ENCODE measurements at regions not wholly inside any gene's neighbourhood (a gene's known extent, or its start where the extent isn't known, plus 50 kb on each side); places are given as distances from the start of the nearest gene placed in this dataset.
"Not testable (repeated sequence)": the region's sequence is repeated elsewhere in the genome, so short reads cannot be mapped to it uniquely, and the experiment has no call there.

DNA sequence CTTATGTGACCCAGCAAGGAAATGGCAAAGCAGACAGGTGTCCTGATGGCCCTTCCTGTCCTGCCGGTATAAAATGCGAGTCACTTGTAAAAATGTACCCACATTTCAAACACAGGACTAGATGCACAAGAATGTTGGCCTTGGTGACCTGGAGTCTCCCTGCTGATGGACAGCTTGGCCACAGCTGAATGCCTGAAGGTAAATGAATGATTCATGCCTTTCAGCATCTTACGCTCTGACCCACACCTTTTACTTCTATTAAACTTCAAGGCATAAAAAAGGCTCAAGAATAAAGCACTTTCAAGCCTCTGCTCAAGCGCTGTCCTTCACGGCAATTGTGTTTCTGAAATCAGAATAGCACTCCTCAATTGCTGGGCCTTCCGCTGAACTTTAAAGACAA is 228.0 kb upstream of the SLCO3A1 start:
- DNase-seq, result no peak

DNA sequence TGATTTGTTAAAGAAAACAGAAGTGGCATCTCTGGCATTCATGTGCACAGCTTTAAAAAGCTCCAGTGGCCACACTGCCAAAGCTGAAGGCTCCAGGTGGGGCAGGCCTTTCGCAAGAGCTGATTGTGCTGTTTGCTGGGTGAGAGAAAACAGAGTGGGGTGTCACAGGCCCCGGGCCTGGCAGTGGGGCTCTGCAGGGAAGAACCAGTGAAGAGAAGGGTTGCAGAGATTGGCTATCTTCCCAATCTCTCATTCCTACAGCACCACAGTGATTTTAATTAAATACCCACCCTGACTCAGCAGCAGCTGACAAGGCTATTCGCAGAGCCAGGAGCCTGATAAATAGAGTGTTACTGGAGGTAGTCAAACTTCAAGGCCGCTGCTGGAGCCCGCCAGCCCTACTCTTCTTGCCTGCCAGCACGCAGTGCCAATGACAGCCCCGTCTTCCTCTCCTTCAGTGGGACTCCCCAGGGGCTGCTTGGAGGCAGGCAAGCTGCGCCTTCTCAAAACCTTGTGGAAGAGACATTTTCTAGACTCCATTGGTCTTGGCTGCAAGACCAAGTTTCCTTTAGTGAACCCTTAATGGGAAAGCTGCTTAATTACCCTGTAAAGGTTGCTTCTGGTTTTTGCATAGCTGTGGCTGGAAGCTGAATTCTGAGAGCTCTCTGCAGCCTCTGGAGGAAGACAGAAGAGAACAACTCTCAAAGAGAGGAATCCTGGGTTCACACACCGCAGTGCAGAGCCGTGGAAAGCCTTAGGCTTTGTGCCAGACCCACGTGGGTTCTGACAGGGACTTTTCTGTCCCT is 225.8 kb upstream of the SLCO3A1 start:
- no peak for DNase-seq

DNA sequence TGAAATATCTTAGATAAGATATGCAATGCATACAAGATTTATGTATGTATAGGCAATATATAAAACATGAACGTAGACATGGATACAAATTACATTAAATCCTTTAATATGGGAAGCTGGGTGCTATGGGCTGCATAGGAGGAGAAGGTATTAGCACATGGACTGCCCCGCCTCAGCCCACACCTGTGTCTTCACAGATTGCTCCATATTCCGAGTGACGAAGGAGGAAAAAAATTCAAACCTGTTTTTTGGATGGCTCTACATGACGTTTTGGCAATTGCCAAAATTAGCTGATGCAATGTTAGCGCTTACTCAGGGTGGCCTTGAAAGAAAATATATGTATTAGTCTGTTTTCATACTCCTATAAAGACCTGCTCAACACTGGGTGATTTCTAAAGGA is 223.4 kb upstream of the SLCO3A1 start:
- DNase-seq, result no peak

DNA sequence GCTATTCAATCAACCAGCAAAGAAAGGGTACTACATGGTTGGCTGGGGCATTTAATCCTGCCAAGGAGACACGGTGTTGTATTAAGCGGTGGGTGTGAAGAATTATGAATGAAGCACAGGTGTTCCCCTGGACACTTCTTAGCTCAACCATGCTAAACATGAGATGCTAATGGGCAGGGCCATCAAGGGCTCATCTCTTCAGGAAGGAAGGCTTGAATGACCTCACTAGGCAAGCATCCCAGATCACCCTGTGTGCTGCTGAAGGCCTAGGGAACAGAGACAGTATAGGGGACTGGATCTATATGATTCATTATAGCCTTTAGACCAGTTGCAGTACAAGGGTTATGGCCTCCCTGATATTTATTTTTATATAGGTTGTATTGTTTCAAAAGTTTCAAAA is 221.3 kb upstream of the SLCO3A1 start:
- DNase-seq, result no peak

DNA sequence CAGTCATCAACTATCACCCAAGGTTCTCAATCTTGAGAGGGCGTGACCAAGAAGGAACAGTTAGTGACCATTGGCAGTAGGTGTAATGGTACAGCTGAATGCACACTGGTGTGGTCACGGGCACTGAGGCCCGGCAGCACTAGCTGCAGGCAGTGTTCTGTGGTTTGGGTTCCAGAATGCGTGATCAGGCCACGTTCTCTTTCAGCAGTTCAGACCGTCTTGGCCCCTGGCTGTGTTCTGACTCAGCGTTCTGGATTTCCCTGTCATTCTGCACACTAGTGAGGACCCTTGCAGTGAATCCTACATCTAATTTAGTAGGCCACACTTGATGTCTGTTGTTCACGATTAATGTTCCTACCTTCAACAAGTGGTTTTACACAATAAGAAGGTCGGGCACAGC is 220.5 kb upstream of the SLCO3A1 start:
- DNase-seq, result no peak

DNA sequence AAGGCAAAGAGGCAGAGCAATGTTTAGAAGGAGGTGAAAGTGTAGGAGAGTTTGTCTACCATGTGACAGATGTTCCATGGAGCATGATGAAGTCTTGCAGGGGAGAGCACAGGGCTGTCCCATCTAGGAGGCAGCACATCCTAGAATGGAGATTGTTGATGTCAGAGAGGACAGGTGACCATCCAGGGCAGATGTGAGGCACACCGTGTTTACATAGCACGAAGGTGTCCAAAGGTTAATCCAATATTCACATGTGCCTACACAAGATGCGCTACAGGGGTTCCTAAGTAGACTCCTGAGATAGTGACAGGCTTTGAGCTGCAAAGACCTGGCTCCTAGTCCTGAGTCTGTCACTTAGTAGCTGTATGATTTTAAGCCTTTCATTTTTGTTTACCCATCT is 219.3 kb upstream of the SLCO3A1 start:
- no peak for DNase-seq

DNA sequence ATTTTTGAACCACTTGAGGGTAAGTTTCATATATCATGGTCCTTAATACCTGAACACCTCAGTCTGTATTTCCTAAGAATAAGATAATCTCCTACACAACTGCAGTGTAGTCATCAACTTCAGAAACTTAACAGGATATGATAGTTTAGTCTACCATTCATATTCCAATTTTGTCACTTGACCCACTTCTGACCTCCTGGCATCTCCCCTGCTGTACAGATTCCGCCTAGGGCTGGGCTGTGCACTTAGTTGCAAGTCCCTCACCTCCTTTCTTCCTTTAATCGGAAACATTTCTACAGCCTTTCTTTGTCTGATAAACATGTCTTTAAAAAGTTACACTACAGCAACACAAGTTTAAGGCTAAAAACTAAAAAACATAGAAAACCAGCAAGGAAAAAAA is 218.4 kb upstream of the SLCO3A1 start:
- no peak for DNase-seq

DNA sequence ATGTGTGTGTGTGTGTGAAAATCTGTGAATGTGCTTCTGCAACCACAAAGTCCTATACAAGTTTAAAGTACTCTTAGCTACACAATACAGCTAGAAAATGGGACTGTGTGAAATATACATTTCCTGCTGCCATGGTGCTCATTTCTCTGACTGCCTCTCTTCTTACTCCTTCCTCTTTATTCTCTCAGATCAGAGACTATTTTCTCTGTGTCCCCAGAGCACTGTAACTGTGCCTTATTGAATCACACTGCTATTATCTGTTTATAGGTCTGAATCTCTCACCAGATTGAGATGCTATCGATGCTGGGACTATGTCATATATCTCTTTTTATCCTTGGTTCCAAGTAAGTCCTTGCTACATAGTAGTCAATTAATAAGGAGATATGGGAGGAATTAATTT is 217.9 kb upstream of the SLCO3A1 start:
- no peak for DNase-seq

DNA sequence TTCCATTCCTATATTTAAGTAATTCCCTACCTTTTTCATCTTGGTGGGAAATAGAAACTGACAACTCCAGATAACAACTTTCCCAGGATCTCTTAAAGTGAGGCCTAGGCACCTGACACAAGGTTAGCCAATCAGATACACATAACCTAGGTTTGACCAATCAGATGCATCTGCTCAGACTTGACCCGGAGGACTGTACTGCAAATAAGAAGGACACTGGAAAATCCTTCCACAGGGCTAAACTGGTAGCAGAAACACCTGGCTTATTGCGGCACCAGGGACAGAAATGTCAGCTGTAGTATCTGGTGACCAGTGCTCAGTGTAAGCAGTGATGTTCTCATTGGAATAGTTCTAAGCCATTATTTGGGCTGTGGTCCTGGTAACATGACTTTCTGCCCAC is 204.5 kb upstream of the SLCO3A1 start:
- no peak for DNase-seq

DNA sequence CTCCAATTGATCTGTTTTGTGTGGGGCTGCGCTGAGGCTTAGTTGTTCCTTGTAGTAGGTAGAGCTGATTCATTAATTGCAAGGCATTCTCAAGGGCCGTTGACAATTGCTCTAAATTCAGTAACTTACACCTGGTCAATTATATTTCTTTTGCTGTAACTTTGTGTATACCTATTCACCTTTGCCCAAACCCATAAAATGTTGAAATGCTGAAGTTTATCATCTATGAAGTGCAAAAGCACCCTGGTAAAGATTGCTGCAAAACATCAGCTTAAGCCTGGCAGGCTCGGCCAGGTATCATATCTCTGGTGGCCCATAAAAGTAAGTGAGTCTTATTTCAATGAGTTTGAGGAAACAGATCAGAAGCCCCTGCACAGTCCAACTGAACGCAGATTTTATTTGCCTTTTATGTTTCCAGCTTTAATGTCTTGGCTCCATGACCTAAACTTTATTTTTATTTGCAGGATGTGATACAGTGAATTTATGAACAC is 203.6 kb upstream of the SLCO3A1 start:
- DNase-seq, result no peak

DNA sequence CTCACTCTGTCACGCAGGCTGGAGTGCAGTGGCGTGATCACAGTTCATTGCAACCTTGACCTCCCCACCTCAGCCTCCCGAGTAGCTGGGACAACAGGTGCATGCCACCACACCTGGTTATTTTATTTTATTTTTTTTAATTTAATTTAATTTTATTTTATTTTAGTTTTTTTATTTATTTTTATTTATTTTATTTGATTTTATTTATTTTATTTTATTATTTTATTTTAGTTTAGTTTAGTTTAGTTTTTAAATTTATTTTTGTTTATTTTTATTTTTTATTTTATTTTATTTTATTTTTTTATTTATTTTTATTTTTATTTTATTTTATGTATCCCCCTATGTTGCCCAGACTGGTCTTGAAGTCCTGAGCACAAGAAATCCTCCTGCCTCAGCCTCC is 202.3 kb upstream of the SLCO3A1 start:
- no peak for DNase-seq

DNA sequence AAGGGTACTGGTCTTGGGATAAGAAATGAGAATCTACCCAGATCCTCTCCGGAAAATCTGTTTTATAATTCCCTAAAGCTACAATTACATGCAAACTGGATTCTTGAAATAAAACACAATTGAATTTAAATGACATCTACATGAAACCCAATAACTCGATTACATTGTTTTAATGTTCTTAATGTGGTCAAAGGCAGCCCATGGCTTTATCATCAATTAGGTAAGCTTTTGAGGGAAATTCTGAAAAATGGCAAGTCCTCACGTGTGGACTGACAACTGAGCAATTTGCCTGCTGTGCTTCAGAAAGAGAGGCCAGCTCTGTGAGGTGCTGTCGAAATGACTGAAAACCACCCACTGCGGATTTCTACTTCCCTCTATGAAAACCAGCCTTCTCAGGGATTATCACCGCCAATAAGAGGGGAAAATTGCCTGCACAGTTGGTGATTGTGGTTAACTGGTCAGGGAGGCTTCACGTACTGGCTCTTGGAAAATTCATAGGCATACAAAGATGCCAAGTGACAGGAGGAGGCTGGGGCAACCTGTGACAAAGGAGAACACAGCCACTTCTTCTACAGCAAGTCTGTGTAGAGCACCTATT is 200.8 kb upstream of the SLCO3A1 start:
- DNase-seq, result no peak

DNA sequence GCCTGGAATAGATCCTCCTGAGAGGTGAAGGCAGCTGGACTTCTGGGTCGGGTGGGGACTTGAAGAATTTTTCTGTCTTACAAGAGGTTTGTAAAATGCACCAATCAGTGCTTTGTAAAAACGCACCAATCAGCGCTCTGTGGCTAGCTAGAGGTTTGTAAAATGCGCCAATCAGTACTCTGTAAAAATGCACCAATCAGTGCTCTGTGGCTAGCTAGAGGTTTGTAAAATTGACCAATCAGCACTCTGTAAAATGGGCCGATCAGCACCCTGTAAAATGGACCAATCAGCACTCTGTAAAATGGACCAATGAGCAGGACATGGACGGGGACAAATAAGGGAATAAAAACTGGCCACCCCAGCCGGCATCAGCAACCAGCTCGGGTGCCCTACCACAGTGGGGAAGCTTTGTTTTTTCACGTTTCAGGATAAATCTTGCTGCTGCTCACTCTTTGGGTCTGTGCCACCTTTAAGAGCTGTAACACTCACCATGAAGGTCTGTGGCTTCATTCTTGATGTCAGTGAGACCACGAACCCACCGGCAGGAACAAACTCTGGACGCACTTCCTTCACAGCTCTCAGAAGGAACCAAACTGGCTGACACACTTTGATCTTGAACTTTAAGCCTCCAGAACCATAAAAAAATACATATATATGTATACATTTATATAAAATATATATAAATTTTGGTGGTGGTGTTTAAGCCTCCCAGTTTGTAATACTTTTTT is 197.8 kb upstream of the SLCO3A1 start:
- not testable (repeated sequence) for DNase-seq

DNA sequence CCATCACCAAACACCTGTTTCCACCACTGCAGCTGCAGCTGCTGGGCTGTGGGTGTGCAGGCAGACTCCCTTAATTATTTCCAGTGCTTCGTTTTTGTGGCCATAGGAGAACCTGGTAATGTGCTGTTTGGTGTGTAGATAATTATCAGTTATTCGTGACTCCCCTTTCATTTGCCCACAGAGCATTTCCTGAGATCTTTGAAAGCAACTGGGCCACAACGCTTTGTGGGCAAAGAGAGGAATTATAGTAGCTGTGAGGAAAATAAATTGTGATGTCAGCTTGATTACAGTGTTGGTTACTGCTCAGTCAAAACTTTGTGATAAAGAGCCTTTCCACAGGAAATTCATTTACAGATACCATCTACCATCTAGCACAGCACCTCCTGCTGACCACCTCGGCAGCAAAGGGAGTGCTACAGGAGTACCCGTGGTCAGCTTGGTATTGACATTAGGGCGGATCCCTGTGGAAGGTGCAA is 193.3 kb upstream of the SLCO3A1 start:
- DNase-seq, result no peak

DNA sequence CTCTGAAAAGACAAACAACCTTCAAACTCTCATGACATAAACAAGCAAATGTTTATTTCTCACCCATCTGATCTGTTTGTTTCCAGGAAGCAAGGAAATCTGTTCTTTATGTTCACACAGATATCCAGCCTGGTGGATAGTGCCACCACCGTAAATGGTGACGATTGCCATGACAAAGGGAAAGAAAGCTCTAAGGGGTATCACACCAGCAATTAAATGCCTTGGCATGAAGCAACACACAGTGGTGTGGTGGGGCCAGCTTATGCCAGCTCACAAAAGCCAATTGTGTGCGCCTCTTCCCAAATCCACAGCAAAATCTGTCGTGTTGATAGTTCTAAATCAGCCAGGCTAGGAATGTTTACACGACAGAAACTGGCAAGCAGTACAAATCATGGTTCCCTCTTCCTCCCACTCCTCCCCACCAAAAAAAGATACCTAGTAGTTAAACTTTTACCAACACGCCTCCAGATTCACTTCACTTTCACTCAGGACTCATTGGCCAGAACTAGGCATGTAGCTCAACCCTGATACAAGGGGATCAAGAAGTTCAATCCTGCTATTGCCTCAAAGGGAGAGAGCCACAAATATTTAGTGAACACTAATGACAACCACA is 189.2 kb upstream of the SLCO3A1 start:
- DNase-seq, result no peak

DNA sequence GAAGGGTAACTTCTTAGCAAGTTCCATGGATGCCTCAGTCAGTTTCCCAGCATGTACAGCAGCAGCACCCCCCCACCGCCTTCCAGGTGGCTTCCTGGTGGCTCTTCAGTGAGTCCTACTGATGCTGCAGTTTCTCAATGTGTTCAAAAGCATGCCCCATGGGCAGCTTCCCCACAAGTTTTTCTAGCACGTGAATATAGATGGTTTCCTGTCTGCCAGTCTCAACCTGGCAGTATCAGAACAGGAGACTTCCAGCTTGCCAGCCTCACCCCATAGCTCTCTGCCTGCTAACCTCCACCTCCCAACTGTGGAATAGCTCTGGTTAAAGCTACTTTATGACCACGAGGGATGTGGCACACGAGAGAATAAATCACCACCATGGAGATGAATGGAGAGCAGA is 188.3 kb upstream of the SLCO3A1 start:
- no peak for DNase-seq

DNA sequence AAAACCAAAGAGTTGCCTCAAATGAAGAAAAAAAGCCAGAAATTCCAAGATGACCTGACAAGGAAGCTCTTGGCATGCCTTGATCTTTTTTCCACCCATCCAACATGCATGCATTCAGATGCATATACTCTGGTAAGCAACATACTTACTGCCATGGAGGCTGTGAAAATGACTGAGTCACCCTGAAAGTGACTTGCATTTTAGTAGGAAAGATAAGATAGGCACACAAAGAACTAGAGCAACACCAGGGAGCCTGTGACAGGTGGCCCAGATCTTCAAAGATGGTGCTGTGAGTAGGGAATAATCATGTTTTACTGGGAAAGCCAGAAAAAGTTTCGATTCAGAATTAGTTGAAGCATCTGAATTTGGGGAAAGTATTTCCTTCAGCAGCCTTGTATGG is 185.1 kb upstream of the SLCO3A1 start:
- no peak for DNase-seq

DNA sequence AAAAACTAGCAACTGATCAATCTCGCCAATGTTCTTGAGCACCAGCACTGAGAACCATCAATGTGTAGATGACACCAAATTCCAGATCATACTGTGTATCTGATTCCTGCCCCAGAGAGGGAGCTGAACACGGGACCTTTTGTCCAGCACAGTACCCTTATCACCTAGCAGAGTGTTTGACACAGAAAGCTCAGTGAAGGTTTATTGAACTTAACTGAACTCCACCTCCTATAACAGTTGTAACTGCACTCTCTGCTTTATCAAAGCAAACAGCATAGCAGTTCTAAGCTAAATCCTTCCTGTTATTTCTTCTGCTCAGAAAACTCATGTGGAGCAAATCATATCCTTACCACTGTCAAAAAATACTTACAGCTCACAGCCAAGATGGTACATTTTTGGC is 183.4 kb upstream of the SLCO3A1 start:
- no peak for DNase-seq

DNA sequence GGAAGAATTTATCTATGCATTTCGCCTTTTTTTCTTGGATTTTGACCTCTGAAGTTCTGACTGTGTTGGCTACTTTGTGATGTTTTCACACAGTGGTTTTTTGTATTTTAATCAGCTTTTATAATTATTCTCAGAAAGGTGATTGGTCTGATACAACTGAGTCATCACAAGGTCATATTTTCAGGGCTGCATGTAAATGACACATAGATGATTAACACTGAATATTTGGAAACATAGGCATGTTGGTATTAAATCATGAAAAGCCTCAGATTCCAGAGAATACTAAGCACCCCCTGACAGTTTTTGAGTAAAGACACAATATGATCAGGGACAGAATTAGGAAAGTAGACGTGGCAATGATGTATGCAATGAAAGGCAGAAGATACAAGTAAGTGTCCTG is 175.5 kb upstream of the SLCO3A1 start:
- no peak for DNase-seq

DNA sequence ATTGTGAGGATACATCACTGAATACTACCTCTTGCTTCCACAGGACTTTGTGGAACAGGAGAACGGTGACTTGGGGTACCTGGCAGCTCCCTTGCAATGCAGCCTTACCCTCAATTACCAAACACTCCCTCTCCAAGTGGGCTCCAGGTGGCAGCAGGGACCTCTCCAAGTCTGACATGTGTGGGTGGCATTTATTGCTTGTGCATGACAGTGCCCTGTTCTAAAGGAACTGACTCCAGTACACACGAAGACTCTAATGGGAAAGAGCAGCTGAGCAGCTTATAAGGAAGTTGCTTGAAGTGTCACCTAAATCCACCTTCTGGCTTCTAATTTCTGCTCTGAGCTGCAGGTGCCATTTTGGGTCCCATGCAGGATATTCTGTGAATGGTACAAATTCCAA is 174.1 kb upstream of the SLCO3A1 start:
- DNase-seq, result no peak

DNA sequence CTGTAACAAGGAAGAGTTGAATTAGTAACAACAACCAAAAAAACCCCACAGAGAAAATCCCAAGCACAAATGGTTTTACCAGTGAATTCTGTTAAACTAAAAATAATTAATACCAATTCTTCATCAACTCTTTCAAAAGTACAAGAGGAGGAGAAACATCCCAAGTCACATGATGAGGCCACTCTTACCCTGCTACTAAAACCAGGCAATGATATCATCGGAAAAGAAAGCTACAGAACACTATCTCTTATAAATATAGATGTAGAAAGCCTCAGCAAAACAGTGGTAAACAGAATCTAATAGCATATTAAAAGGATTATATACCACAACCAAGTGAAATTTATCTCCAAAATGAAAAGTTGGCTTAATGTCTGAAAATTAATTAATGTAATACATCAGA is 168.1 kb upstream of the SLCO3A1 start:
- no peak for DNase-seq

DNA sequence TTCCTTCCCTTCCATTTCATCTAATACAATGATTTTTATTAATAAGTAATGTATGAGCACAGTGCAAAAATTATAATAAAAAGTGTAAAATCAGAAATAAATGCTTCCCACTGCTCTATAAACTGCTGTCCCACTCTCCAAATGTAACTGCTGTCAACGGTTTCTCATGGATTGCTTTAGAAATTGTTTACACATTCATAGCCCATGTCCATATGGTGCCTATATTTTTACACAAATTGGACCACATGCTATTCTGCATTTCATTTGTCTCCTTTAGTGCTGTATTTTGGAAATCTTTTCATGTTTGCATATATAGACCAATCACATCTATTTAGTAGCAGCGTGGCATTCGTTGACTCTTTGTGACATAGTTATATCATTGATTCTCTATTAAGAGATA is 164.7 kb upstream of the SLCO3A1 start:
- no peak for DNase-seq

DNA sequence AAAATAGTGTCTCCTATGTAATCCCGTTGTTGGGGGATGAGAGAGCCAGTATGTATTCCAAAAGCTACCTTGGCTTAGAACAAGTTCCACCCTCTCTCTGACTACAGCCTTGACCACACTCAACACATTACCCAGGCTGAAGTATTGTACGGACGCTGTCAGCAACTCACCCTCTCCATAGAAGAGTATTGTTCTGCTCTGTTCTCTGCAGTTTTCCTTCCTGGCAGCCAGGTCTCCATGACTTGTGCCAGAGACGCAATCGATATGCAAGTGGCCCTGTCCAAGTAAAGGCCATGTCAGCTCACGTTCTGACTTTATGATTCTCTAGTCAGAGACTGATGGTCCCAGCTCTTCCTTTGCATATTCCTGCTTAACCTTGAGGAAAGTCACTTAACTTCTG is 164.1 kb upstream of the SLCO3A1 start:
- no peak for DNase-seq

DNA sequence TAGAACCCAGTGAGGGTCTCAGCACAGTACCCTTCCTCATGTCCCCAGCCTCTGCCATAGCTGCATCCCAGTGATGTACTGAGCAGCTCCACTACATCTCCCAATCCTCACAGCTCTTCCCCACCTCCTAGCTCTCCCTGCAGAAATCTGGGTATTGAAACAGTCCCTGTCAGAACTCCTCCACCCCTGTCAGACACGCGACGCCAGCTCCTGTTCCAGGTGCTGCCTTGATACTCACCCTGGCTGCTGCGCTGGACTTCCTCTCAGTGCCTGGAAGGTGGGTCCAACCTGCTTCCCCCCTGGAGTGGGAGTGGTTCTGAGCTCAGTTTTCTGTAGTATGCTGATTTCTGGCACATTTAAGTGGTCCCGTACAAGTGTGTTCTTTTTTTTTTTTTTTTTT is 160.9 kb upstream of the SLCO3A1 start:
- DNase-seq, result no peak

Data from NCI-H1930 (cell line).